GM12872 (cell line): ENCODE measurements at regions not wholly inside any gene's neighbourhood (a gene's known extent, or its start where the extent isn't known, plus 50 kb on each side); places are given as distances from the start of the nearest gene placed in this dataset.

Experiments
- TF ChIP-seq, protein P1 (sequence below): IDR thresholded peaks from 3 replicates; pipeline ENCODE4 v1.5.1; 2011; ENCODE audit warnings: low read depth, mild to moderate bottlenecking, low read length, moderate library complexity; ENCODE audit not compliant: insufficient read depth

DNA sequence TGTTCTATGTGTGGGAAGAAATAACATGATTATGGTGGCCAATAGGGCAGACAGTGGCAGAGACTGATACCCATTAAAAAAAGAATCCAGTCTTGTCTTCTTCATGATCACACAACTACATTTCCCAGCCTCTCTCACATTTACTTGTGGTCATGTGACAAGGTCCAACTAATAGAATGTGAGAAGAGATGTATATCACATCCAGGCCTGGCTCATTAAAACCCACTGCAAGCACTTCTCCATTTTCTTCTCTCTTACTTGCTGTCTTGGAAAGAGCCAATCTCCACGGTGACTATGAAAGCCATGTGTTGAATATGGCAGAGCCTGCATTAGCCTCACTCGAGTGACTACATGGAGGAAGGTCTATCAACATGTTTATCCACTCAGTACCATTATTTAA is 306.2 kb upstream of the ZEB2 start:
- TF ChIP-seq, protein P1, sequence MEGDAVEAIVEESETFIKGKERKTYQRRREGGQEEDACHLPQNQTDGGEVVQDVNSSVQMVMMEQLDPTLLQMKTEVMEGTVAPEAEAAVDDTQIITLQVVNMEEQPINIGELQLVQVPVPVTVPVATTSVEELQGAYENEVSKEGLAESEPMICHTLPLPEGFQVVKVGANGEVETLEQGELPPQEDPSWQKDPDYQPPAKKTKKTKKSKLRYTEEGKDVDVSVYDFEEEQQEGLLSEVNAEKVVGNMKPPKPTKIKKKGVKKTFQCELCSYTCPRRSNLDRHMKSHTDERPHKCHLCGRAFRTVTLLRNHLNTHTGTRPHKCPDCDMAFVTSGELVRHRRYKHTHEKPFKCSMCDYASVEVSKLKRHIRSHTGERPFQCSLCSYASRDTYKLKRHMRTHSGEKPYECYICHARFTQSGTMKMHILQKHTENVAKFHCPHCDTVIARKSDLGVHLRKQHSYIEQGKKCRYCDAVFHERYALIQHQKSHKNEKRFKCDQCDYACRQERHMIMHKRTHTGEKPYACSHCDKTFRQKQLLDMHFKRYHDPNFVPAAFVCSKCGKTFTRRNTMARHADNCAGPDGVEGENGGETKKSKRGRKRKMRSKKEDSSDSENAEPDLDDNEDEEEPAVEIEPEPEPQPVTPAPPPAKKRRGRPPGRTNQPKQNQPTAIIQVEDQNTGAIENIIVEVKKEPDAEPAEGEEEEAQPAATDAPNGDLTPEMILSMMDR, result no peak

DNA sequence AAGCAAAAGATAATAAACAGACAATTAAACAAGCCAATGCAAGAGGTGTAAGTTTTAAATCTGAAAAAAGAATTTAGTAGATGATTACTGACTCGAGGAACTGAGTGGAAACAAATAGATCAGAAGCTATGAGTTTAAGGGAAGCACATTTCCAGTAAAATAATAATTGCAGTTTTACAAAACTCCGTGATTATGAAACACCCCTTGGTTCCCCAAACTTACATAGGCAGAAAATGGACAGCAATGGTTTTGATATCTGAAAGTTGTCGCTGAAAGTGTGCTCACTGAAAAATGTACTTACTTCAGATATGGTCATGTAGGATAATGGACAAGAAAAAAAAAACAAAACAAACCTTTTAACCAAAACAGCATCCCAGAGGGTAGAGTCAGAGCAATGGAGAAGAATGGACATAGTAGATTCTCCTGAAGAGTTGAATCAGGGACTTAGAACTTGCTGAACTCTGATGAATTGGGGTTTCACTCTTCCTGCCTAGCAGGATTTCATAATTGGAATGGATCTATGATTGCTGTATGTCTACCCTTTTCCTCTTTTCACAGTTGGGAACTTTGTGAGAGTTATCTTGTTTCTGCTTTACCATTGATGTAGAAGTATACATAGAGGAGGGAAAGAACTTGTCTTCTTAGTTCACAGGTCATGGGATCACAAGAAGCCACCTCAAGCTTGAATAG is 305.6 kb upstream of the ZEB2 start:
- TF ChIP-seq, protein P1, result no peak

DNA sequence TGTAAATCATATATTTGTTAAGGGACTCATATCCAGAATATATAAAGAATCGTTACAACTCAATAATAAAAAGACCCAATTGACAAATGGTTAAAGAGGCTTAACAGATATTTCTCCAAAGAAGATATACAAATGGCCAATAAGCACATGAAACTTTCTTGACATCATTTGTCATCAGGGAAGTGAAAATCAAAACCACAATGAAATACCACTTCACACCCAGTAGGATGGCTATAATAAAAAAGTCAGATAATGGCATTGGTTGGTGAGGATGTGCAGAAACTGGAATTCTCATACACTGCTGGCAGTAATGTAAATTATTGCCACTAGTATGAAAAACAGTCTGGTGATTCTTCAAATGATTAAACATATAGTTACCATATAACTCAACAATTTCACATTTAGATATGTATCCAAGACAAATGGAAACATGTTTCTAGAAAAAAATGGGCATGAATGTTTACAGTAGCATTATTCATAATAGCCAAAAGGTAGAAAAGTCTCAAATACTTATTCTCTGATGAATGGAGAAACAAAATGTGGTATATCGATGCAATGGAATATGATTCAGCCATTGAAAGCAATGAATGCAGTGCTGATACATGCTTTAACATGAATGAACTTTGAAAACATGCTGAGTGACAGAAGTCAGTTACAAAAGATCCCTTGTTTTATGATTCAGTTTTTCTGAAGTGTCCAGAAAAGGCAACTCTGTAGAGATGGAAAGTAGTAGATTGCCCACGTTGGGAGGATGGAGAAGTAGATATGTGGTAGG is 304.6 kb upstream of the ZEB2 start:
- TF ChIP-seq, protein P1, result no peak

DNA sequence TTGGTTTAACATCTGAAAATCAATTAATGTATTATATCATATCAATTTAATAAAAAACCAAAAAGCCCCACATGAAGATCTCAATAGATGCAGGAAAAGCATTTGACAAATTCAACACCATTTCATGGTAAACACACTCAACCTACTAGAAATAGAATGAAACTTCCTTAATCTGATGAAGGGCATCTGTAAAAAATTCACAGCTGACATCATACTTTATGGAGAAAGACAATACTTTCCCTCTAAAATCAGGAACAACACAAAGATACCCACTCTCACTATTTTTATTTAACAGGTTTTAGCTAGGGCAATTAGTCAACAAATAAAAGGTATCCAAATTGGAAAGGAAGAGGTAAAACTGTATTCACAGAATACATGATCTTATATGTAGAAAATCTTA is 303.0 kb upstream of the ZEB2 start:
- TF ChIP-seq, protein P1, result no peak

DNA sequence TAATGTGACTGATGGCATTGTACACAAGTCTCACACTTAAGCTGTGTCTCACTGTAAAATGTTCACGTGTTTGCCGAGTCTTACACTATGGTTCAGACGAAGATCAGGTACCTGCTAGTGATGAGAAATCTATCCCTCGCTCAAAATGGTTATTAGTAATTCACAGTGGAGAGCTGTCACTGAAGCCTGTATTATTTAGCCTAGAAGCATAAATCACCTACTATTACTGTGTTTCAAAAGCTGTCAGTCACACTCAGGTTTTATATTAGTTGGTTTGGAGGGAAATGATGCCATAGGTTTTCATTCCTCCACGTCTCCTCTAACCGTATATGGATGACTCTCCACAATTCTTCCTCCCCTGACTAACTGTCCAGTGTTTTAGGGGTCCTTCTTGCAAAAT is 292.4 kb upstream of the ZEB2 start:
- TF ChIP-seq, protein P1, result no peak

DNA sequence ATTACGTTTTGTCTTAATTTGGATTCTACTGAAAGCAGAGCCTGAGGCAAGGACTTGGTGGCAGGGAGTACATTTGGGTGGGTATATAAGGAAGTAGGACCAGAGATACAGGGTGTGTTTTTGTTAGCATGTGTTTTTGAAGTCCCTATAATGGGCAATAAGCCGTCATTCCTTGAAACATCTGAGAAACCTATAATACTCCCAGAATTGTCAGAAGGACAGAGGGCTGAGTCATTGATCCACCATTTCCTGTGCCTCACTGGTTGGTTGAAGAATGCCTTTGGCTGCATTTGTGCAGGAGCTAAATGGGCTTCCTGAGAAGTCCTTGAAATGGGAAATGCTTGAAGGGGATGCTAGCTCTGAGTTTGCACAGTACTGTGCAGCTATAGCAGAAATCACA is 281.8 kb upstream of the ZEB2 start:
- TF ChIP-seq, protein P1, result no peak

DNA sequence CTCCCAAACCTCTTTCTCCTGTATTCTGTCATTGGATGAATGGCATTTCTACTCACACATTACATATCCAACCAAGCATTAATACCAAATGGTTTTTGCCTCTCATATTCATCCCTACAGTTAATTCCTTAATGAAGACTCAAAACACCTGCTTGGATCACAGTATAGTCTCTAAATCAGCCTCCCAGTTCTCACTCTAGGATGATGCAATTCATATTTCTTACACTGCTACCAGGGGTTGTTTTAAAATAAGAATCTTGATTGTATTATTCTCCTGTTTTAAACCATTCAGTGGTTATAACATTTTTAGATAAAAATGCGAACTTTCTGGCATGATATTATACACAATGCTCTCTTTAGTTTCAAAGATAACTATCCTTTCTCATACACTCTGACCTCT is 281.4 kb upstream of the ZEB2 start:
- TF ChIP-seq, protein P1, result no peak
